ENCODE measurements at regions not wholly inside any gene's neighbourhood (a gene's known extent, or its start where the extent isn't known, plus 50 kb on each side); places are given as distances from the start of the nearest gene placed in this dataset.

GRCh38 chr7:136523571-136523970, 344.9 kb upstream of the CHRM2 start:
- no peak overlapping the region for H3K27ac ChIP-seq
- POLR2A ChIA-PET (ENCODE audit: low non-redundant PET): no interaction called here
- CTCF ChIA-PET: no interaction called here
- DNase-seq (ENCODE audit: low spot score): no peak
- TF ChIP-seq CTCF (conservative IDR thresholded peaks at IDR 0.05; ENCODE audit: low read depth): no peak

GRCh38 chr7:136517971-136518370, 350.5 kb upstream of the CHRM2 start:
- DNase-seq (ENCODE audit: low spot score): no peak
- H3K27ac ChIP-seq: no peak overlapping the region
- TF ChIP-seq CTCF (conservative IDR thresholded peaks at IDR 0.05; ENCODE audit: low read depth): no peak
- CTCF ChIA-PET: no interaction called here
- POLR2A ChIA-PET (ENCODE audit: low non-redundant PET): no interaction called here

GRCh38 chr7:136514776-136515175, 353.7 kb upstream of the CHRM2 start:
- no peak overlapping the region for H3K27ac ChIP-seq
- DNase-seq (ENCODE audit: low spot score): no peak
- ChIA-PET POLR2A (ENCODE audit: low non-redundant PET) (no interaction called here), CTCF (no interaction called here)
- no peak for TF ChIP-seq CTCF (conservative IDR thresholded peaks at IDR 0.05; ENCODE audit: low read depth)

GRCh38 chr7:136513744-136514143, 354.7 kb upstream of the CHRM2 start:
- POLR2A ChIA-PET (ENCODE audit: low non-redundant PET): no interaction called here
- H3K27ac ChIP-seq: no peak overlapping the region
- CTCF ChIA-PET: no interaction called here
- no peak for TF ChIP-seq CTCF (conservative IDR thresholded peaks at IDR 0.05; ENCODE audit: low read depth)
- DNase-seq (ENCODE audit: low spot score): no peak

GRCh38 chr7:136509466-136509865, 359.0 kb upstream of the CHRM2 start:
- H3K27ac ChIP-seq: no peak overlapping the region
- TF ChIP-seq CTCF (conservative IDR thresholded peaks at IDR 0.05; ENCODE audit: low read depth): no peak
- CTCF ChIA-PET: no interaction called here
- POLR2A ChIA-PET (ENCODE audit: low non-redundant PET): no interaction called here
- no peak for DNase-seq (ENCODE audit: low spot score)

- DNase-seq (ENCODE audit: low spot score): no peak
- no peak for TF ChIP-seq CTCF (conservative IDR thresholded peaks at IDR 0.05; ENCODE audit: low read depth)
- CTCF ChIA-PET: no interaction called here
- no peak overlapping the region for H3K27ac ChIP-seq
- POLR2A ChIA-PET (ENCODE audit: low non-redundant PET): no interaction called here
Measured at GRCh38 chr7:136502162-136502561, 366.3 kb upstream of the CHRM2 start.

GRCh38 chr7:136501151-136501550, 367.3 kb upstream of the CHRM2 start:
- POLR2A ChIA-PET (ENCODE audit: low non-redundant PET): no interaction called here
- DNase-seq (ENCODE audit: low spot score): no peak
- H3K27ac ChIP-seq: no peak overlapping the region
- CTCF ChIA-PET: interaction anchor here (0.7 kb wide), 1 partner anchor 165 kb away, joined by 3 read pairs; no protein-coding TSS in a partner anchor
- no peak for TF ChIP-seq CTCF (conservative IDR thresholded peaks at IDR 0.05; ENCODE audit: low read depth)

All from RWPE1 (cell line).